GM12865 (cell line): ENCODE measurements at regions not wholly inside any gene's neighbourhood (a gene's known extent, or its start where the extent isn't known, plus 50 kb on each side); places are given as distances from the start of the nearest gene placed in this dataset.

Experiments
- DNase-seq: peaks from one replicate; pipeline ENCODE4 v3.0.0; 2010; ENCODE audit warnings: low read depth
- H3K4me3 ChIP-seq: 2 replicates; pipeline ENCODE4 v1.5.1; 2011; ENCODE audit warnings: mild to moderate bottlenecking, low read depth, low read length, control low read depth
- CTCF ChIP-seq: IDR thresholded peaks from 2 replicates; pipeline ENCODE4 v1.5.1; 2011; ENCODE audit warnings: low read length, control low read depth, low read depth, inconsistent platforms; ENCODE audit not compliant: insufficient read depth; ENCODE audit errors: missing control alignments

GRCh38 chrX:106454991-106455390 lies 156.8 kb upstream of the RADX start:
- no peak overlapping the region for H3K4me3 ChIP-seq
- TF ChIP-seq CTCF = no peak
- no peak for DNase-seq

GRCh38 chrX:106457802-106458201 lies 154.0 kb upstream of the RADX start:
- no peak for DNase-seq
- no peak for TF ChIP-seq CTCF
- no peak overlapping the region for H3K4me3 ChIP-seq

GRCh38 chrX:106467422-106467821 lies 144.4 kb upstream of the RADX start:
- no peak overlapping the region for H3K4me3 ChIP-seq
- no peak for TF ChIP-seq CTCF
- no peak for DNase-seq

GRCh38 chrX:106467943-106468342 lies 143.8 kb upstream of the RADX start:
- TF ChIP-seq CTCF = no peak
- DNase-seq = no peak

GRCh38 chrX:106468433-106468832 lies 143.3 kb upstream of the RADX start:
- DNase-seq = no peak
- TF ChIP-seq CTCF = no peak
- H3K4me3 ChIP-seq = no peak overlapping the region

More at GRCh38 chrX:106467943-106468342, 143.8 kb upstream of the RADX start:
- H3K4me3 ChIP-seq = no peak overlapping the region

GRCh38 chrX:106479920-106480319 lies 131.9 kb upstream of the RADX start:
- TF ChIP-seq CTCF = no peak
- DNase-seq = no peak

GRCh38 chrX:106481341-106481740 lies 130.4 kb upstream of the RADX start:
- DNase-seq = peak; percentile 51
- H3K4me3 ChIP-seq = no peak overlapping the region
- TF ChIP-seq CTCF = peak; percentile 46

More at GRCh38 chrX:106479920-106480319, 131.9 kb upstream of the RADX start:
- no peak overlapping the region for H3K4me3 ChIP-seq
